ENCODE measurements at regions not wholly inside any gene's neighbourhood (a gene's known extent, or its start where the extent isn't known, plus 50 kb on each side); places are given as distances from the start of the nearest gene placed in this dataset.

DNA sequence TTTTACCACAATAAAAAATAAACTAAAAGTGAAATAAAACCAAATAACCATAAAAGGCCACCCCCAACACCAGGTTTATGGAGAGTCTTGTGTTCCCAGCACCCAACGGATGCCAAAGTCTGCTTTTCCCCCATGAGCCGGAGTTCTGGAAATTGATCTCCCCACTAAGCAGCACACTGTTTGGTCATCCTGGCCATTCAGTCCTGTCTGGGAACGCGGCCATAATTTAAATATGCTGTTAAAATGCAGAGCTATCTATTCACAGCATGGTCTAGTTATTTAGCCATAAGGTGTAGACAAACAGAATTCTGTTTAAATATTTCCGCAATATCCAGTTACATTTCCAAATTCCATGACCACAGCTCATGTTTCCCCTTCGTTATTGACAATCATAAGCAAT lies 129.6 kb upstream of the TBL1X start:
- Histone ChIP-seq H4K20me1 (ENCODE audit: control insufficient read depth, extremely low read depth, insufficient read depth, low read length) (no peaks in the 10 kb centered on the region), H3K4me3 (ENCODE audit: control insufficient read depth in 2 of 3, extremely low read depth in 1 of 3, insufficient read depth in 2 of 3, low read depth in 1 of 3, low read length in 3 of 3) (no peak overlapping the region), H3K79me2 (ENCODE audit: control insufficient read depth, insufficient read depth, low read length) (no peaks in the 10 kb centered on the region), H3K9me1 (ENCODE audit: control insufficient read depth, extremely low read depth, insufficient read depth, low read length) (no peaks in the 10 kb centered on the region), H3K36me3 (ENCODE audit: control insufficient read depth in 2 of 2, extremely low read depth in 1 of 2, insufficient read depth in 2 of 2, low read length in 2 of 2) (no peaks in the 10 kb centered on the region), H3K9me3 (ENCODE audit: control insufficient read depth, low read depth, low read length) (no peaks in the 10 kb centered on the region), H2AFZ (ENCODE audit: control insufficient read depth, low read length) (no peak overlapping the region), H3K27ac (ENCODE audit: control insufficient read depth, insufficient read depth, low read length) (no peak overlapping the region), H3K4me1 (ENCODE audit: control insufficient read depth, extremely low read depth, insufficient read depth, low read length) (no peaks in the 10 kb centered on the region), H3K4me2 (ENCODE audit: control insufficient read depth, extremely low read depth, insufficient read depth, low read depth, low read length) (no peak overlapping the region), H3K27me3 (ENCODE audit: control insufficient read depth, extremely low read depth, insufficient read depth, low read length) (peaks cover 9% of the 10 kb centered on the region), H3K9ac (ENCODE audit: control insufficient read depth, extremely low read depth, insufficient read depth, low read length) (no peak overlapping the region)
- FAIRE-seq (no peak), DNase-seq (ENCODE audit: low read depth, low spot score) (no peak)
- TF ChIP-seq EZH2 (IDR thresholded peaks at IDR 0.05; ENCODE audit: low read length) = no peak
- TF ChIP-seq, protein P1, sequence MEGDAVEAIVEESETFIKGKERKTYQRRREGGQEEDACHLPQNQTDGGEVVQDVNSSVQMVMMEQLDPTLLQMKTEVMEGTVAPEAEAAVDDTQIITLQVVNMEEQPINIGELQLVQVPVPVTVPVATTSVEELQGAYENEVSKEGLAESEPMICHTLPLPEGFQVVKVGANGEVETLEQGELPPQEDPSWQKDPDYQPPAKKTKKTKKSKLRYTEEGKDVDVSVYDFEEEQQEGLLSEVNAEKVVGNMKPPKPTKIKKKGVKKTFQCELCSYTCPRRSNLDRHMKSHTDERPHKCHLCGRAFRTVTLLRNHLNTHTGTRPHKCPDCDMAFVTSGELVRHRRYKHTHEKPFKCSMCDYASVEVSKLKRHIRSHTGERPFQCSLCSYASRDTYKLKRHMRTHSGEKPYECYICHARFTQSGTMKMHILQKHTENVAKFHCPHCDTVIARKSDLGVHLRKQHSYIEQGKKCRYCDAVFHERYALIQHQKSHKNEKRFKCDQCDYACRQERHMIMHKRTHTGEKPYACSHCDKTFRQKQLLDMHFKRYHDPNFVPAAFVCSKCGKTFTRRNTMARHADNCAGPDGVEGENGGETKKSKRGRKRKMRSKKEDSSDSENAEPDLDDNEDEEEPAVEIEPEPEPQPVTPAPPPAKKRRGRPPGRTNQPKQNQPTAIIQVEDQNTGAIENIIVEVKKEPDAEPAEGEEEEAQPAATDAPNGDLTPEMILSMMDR (optimal IDR thresholded peaks at IDR 0.05 in 1 of 3, IDR thresholded peaks at IDR 0.05 in 1 of 3, conservative IDR thresholded peaks at IDR 0.05 in 1 of 3; ENCODE audit: extremely low read depth in 1 of 3, insufficient read depth in 2 of 3, low read length in 3 of 3) = no peak
- dilution Hi-C loops (cut with MboI; ENCODE audit: extremely low pct_ligation_motif_present, low sequenced_read_pairs) = no loop called here

DNA sequence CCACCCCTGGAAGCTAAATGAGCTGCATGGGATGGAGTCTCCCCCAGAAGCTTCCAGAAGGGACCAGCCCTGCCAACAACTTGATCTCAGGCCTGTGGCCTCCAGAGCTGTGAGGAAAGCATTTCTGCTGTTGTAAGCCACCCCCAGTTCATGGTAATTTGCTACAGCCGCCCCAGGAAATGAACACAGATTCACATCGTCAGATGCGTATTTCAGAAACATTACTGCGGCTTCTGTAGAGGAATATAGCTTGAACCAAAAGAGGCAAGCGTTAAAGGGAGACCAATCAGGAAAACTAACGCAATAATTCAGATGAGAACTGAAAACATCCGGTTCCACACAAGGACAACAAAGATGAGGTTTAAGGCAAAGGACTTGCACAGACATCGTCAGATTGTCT lies 128.4 kb upstream of the TBL1X start:
- Histone ChIP-seq H3K27me3 (ENCODE audit: control insufficient read depth, extremely low read depth, insufficient read depth, low read length) (peaks cover 14% of the 10 kb centered on the region), H3K9me1 (ENCODE audit: control insufficient read depth, extremely low read depth, insufficient read depth, low read length) (no peaks in the 10 kb centered on the region), H2AFZ (ENCODE audit: control insufficient read depth, low read length) (no peak overlapping the region), H4K20me1 (ENCODE audit: control insufficient read depth, extremely low read depth, insufficient read depth, low read length) (no peaks in the 10 kb centered on the region), H3K9me3 (ENCODE audit: control insufficient read depth, low read depth, low read length) (no peaks in the 10 kb centered on the region), H3K36me3 (ENCODE audit: control insufficient read depth in 2 of 2, extremely low read depth in 1 of 2, insufficient read depth in 2 of 2, low read length in 2 of 2) (no peaks in the 10 kb centered on the region), H3K79me2 (ENCODE audit: control insufficient read depth, insufficient read depth, low read length) (no peaks in the 10 kb centered on the region), H3K4me1 (ENCODE audit: control insufficient read depth, extremely low read depth, insufficient read depth, low read length) (no peaks in the 10 kb centered on the region), H3K27ac (ENCODE audit: control insufficient read depth, insufficient read depth, low read length) (no peak overlapping the region), H3K4me2 (ENCODE audit: control insufficient read depth, extremely low read depth, insufficient read depth, low read depth, low read length) (no peak overlapping the region), H3K4me3 (ENCODE audit: control insufficient read depth in 2 of 3, extremely low read depth in 1 of 3, insufficient read depth in 2 of 3, low read depth in 1 of 3, low read length in 3 of 3) (no peak overlapping the region), H3K9ac (ENCODE audit: control insufficient read depth, extremely low read depth, insufficient read depth, low read length) (no peak overlapping the region)
- TF ChIP-seq EZH2 (IDR thresholded peaks at IDR 0.05; ENCODE audit: low read length) = no peak
- TF ChIP-seq, protein P1 (optimal IDR thresholded peaks at IDR 0.05 in 1 of 3, IDR thresholded peaks at IDR 0.05 in 1 of 3, conservative IDR thresholded peaks at IDR 0.05 in 1 of 3; ENCODE audit: extremely low read depth in 1 of 3, insufficient read depth in 2 of 3, low read length in 3 of 3) = no peak
- no peak for DNase-seq (ENCODE audit: low read depth, low spot score)
- no peak for FAIRE-seq
- dilution Hi-C loops (cut with MboI; ENCODE audit: extremely low pct_ligation_motif_present, low sequenced_read_pairs) = no loop called here

Measured in keratinocyte (primary cell).